HG03571 (cell line): ENCODE measurements at regions not wholly inside any gene's neighbourhood (a gene's known extent, or its start where the extent isn't known, plus 50 kb on each side); places are given as distances from the start of the nearest gene placed in this dataset.
"Not testable (repeated sequence)": the region's sequence is repeated elsewhere in the genome, so short reads cannot be mapped to it uniquely, and the experiment has no call there.

ENCODE experiments used
- ATAC-seq: cut with Tn5 transposase; IDR thresholded peaks from one replicate; pipeline ENCODE4 v1.9.1; 2021; ENCODE audit not compliant: unreplicated experiment

DNA sequence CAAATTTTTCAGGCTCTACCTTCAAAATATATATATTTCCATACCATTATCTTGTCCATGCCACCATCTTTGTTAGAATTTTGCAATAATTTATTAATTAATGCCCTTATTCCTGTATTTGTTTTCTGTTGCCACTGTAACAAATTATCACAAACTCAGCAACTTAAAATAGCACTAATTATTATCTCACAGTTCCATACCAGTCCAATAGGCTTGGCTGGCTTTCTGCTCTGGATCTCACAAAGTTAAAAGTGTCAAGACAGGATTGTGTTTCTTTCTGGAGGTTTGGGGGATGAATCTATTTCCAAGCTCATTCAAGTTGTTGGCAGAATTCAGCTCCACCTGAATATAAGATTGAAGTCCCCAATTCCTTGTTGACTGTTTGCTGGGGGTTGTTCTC is 58.6 kb upstream of the SLC38A4 start:
- no peak for ATAC-seq

DNA sequence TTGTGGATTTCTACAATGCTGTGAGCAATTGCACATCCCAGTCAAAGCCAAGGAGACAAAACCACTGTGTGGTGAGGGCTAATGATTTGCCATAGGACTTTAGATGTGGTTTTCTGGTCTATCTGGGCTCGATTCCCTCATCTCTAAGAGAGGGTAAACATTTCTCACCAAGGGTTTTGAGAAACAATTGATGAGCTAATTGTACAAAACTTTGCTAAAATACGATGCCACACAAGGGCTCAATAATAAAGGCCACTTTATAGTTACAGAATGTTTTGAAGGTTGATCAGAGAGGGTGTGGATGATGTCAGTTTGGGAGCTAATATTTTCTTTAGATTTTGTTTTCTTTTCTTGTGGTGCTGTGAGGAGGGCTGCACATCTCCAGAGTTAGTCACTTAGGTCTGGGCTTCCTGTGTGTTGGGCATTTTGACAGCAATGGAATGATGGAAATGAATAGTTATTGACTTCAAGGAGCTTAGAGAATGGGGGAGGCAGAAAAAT is 60.8 kb upstream of the SLC38A4 start:
- no peak for ATAC-seq

DNA sequence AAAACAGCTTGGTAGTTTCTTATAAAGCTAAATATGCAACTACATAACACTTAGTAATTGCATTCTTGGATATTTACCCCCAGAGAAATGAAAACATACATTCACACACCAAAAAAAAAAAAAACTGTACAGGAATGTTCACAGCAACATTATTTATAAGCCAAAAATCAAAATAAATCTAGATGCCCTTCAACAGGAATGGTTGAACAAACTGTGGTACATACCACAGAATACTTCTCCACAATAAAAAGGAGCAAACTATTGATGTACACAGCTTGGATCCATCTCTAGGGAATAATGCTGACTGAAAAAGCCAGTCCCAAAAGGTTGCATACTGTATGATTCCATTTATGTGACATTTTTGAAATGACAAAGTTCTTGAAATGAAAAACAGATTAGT is 62.1 kb upstream of the SLC38A4 start:
- ATAC-seq, result no peak

DNA sequence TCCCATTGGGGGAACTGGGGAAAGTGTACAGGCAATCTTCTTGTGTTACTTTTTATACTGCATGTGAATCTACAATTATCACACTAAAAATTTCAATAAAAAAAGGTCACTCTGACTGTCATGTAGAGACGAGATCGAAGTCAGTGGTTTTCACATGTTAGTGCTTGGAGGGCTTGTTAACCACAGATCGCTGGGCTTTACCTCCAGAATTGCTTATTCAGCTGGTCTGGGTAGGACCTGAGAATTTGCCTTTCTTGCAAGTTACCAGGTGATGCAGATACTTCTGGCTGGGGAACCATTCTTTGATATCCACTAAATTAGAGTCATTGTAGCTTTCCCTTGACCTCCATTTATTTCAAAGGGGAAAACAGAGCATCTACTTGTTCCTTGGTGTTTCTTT is 62.8 kb upstream of the SLC38A4 start:
- no peak for ATAC-seq

DNA sequence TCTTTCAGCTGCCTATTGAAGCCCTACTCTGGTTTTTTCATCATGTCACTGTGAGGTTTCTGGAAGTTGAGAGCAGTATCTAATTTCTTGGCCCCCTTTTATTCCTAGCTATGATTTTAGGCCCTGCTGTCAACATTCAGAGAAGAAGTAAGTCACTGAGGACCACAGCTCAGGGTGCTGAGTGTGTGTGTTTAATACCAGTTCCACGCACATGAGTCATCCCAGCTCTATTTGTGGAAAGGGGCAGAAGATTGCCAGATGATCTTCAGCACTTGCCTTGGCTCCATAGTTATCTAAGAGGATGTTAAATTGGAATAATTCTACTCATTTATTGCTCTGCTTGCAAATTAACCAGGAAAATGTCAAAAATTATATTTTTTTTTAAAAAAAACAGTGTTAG is 65.5 kb upstream of the SLC38A4 start:
- ATAC-seq, result no peak

DNA sequence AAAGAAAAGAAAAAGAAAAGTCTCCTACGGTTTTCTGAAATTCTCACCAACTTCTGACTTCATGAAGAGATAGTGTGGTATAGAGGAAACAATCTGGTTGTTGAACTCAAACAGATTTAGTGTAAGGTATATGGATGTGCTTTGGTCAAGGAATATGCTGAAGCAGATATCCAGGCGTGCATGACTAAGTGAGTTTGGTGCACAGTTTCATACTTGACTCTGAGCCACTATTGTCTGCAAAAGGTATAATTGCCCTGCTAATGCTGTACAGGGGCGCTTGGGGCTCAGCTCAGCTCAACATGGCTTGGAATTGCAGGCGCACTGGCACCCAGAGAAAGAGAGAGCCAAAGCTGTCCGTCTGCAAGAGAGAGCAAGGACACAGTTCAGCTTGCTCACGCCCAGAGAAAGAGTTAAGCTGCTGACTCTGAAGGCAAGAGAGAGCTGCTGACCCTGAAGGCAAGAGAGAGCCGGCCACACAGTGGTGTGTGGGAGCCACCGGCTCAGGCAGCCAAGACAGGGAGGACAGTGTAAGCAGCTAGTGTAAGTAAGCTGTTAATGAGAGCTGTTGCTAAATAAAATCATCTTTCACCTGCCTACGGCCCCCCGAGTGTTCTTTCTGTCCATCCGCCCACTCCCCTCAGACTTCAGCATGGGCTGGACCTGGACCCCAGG is 66.4 kb upstream of the SLC38A4 start:
- no peak for ATAC-seq

DNA sequence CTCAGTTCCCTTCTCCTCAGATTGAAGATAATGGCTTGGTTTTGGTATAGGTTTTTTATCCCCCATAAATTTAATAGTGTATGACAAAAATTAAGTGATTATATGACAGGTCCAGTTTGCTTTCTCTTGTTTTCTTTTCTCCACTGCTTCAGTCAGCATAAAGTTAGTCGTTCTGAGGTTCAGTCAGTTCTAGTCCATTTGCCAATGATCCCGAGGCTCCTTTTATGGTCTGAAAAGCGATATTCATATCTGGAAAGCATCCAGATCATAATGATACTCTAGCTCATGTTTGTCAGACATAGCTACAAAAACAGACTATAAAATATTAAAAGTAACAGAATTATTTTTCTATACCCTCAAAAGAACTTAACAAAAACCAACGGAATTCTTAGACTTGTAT is 67.1 kb upstream of the SLC38A4 start:
- no peak for ATAC-seq

DNA sequence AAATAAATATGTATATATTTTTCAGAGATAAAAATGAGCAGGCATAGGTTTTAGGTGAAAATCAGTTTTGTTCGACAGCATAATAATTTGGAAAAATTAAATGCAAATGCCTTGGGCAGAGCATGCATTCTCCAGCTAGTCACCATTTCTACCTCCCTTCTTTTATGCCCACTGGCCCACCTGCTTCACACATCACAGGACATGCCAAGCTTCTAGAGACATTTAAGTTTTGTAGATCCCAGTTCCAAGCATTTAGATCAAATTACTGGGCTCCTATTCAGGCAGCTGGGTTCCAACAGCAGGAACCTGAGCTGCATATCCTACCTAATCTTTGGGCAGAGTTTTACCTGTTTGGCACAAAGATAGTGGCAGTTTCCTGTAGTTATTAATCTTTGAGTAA is 67.6 kb upstream of the SLC38A4 start:
- no peak for ATAC-seq

DNA sequence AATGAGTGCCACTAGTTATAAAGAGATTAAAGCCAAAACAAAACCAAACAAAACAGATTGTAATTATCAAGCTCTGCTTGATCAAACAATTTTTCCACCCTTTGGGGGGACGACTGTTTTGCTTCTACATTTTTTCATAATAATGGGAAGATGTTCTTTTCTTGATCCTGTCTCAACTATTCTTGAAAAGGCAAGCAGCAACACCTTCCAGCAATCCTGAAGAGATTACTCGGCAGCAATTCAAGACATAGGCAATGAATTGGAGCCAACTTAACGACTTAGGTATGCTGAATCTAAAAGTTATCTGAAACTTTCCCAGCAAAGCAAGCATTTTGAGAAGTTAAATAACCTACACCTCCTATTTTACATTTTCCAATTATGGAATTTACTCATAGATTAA is 69.9 kb upstream of the SLC38A4 start:
- no peak for ATAC-seq

DNA sequence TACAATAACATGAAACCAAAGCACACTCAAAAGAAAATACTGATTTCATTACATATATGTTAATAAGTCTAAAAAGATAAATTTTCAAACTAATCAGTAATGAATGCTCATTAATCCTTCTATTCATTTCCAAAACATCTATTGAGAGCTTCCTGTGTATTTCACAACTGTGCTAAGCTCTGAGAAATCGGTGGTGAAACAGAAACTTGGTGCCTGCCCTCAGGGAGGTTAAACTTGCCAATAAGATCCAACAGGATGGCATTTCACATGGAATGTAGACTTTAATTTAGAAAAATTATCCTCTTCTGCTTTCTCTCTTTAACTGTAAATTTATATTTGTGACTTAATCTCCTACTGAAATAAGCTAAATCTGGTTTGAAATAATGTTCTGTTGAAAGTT is 70.9 kb upstream of the SLC38A4 start:
- ATAC-seq, result no peak

DNA sequence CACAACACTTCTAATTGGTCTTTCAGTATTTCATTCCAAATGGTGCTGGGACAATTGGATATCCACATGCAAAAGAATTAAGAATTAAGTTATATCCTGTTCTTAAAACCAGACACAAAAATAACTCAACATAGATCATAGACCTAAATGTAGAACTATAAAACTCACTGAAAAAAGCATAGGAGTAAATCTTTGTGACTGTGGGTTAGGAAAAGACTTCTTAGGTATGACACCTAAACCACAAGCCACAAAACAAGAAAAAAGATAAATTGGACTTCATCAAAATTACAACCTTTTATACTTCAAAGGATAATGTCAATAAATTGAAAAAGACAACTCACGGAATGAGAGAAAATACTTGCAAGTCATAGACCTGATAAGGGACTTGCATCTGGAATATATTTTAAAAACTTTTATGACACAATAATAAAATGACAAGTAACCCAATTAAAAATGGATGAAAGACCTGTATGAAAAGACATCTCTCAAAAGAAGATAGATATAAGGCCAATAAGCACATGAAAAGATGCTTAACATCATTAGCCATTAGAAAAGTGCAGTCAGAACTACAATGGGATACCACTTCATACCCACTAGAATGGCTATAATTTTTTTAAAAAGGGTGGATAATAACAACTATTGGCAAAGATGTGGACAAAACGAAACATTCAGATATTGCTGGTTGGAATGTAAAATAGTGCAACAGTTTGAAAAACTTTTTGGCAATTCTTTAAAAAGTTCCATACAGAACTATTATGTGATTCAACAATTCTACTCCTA is 72.5 kb upstream of the SLC38A4 start:
- no peak for ATAC-seq

DNA sequence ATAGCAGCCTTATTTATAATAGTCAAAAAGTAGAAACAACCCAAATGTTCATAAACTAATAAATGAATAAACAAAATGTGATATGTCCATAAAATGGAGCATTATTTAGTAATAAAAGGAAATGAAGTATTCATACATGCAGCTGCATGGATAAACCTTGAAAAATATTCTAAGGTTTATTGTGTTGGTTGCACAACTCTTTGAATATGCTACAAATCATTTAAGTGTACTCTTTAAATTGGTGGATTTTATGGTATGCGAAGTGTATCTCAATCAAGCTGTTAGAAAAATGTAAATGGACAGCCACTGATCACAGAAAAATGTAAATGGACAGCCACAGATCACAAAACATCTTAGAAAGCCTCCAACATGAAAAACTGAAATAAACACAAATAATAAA is 73.2 kb upstream of the SLC38A4 start:
- ATAC-seq, result no peak

DNA sequence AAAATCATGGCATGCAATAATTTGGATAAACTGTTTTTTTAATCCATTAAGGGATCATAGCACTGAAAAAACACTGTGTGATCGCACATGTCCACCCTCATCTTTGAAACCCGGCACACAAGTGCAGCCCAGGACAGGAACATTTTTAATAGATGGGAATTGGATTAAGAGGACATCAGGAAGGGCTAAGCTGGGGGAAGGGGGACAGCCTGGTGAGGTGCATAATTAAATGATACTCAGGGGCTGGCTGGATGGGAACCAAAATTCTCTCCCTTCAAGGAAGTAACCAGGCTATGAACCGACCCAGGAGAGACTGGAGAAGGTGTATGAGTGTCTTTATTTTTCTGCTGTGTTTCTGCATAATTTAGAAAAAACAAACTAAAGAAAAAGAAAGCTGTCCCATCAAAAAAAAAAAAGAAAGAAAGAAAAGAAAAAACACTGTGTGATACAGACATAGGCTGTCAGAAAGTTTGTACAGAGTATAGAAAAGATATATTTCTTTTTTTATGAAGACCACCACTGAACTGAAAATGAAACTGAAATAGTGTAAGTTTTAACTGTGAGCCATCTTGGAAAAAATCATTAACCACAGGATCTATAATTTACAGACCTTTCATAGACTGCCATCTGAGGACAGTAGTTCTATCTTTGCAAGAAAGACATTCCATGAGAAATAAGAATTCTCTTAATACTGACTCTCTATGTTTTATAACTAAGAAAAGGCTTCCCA is 75.1 kb upstream of the SLC38A4 start:
- ATAC-seq, result no peak

DNA sequence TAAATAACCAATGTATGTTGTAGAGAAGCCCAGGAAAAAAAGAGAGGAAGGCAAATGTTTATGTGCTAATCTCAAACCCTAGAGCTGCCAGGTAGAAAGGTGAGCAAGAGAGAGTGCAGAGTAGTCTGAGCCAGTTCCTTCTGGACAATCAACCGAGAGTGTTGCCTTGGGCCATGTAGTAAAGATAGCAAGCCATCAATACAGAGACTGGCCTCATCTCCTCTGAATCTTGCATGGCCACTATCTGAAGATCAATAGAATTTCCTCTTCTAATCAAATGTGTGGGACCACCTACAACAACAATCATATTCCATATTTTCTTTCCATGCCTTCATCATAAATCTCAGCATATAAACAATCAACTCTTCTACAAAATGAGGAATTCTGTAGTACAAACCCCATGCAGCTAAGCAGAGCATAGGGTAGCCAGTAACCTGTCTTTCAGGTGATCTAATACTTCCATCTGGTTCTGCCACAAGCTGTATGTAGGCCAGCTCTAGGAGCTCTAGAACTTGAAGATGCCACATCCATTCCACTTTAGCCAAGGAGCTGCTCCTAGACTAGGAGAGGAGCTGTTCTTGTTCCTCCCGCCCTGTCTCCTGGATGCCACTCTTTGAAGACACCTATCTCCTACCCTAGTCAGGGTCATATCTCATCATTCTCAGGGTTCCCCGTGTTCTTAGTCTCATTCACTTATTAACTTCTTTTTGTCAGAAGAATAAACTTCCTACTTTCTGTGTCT is 75.8 kb upstream of the SLC38A4 start:
- no peak for ATAC-seq

DNA sequence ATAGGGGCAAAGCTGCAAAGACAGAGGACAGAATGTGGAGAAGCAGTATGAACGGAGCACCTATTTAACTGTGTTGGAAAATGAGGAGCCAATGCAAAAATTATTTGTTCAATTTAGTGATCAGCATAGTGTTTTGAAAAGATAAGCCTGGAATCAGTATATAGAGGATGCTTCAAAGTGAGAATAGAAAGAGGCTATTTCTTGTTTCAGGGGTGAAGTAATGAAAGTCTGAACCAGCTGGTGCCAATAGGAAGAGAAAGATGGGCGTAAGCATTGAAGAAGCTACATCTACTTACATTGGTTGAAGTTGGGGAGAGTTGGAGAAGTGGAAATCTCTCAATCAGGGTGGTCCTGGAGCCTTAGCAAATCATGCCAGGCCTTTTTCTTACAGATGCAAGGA is 77.3 kb upstream of the SLC38A4 start:
- ATAC-seq, result no peak

DNA sequence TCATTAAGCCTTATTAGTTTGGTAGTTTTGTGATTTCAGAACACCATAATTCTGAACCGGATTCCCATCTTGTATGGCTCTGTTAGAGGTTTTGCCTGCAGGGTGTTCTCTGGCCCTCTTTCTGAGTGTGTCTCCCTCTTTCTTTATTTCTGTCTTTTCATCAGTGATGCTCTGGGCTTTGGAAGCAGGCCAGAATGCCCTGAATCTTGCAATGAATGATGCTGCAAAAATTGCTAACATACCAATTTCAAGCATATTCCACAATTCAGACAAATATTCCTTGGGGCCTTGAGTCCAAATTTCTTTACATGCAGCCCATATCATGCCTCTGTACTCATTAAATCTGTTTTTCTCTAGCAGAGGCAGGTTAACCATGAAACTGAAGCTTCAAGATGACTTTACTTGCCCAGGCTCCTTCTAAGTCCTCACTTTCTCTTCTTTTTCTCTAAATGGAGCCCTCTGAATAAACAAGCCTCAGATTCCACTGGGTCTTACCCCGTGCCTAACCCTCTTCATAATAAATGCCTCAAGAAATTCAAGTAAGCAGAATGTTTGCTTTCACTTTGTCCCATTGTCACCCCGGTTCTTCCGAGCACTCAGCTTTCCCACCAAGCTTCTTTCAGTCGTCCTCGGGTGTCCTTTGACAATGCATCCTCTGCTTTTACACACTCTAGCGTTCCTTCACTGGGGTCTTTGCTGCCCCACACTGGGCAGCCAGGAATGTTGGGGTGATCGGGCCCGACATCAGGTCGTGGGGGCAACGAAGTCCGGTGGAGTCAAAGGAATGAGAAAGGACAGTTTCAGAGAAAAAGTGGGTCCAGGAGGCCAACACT is 78.8 kb upstream of the SLC38A4 start:
- ATAC-seq, result no peak

DNA sequence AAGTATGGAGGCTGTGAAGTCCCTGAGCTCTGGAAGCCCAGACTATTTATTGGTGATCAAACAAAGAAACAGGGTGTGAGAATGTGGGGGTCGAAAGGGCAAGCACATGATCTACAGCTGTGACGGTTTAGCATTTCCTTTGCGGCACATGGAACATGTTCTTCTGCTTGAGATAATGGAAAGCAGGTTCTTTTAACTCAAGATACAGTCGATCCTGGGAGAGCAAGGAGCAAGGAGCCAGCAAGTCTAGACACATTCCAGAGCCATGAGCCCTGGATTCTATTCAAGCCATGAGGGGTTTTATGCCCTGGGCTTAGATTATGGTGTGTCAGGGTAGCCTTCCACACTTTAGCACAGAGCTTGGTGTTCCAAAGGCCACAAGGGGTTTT is 79.4 kb upstream of the SLC38A4 start:
- not testable (repeated sequence) for ATAC-seq

DNA sequence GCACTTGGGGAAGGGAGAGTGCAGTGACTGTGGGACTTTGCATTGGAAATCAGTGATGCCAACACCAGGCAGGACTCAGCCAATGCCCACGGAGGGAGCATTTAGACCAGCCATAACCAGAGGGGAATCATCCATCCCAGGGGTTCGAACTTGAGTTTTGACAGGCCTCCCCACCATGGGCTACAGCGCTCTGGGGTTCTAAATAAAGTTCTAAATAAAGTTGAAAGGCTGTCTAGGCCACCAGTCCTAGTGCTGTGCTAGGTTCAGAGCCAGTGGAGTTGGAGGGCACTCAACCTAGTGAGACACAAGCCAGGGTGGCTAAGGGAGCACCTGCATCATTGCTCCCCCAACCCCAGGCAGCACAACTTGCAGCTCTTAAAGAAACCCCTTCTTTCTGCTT is 82.0 kb upstream of the SLC38A4 start:
- no peak for ATAC-seq

DNA sequence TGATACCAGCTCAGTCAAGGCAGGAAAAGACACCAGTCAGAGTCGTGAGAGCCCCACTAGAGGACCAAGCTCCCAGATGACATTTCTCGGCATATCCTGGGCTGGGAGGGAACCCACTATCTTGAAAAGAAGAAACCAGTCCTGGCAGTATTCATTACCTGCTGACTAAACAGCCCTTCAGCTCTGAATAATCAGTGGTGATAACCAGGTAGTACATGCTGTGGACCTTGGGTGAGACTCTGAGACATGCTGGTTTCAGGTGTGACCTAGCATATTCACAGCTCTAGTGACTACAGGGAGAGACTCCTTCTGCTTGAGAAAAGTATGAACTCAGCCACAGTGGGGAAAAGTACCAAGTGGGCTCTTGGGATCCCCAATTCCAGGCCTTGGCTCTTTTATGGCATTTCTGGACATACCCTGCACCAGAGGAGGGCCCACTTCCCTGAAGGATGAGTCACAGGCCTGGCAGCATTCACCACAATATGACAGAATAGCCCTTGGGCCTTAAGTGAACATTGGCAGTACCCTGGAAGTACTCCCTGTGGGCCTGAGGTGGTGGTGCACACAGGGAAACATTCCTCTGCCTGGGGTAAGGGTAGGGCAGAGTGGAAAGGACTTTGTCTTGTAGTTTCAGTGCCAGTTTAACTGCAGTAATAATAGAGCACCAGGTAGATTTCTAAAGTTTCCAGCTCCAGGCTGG is 82.6 kb upstream of the SLC38A4 start:
- ATAC-seq, result no peak
